ENCODE measurements at regions not wholly inside any gene's neighbourhood (a gene's known extent, or its start where the extent isn't known, plus 50 kb on each side); places are given as distances from the start of the nearest gene placed in this dataset.

DNA sequence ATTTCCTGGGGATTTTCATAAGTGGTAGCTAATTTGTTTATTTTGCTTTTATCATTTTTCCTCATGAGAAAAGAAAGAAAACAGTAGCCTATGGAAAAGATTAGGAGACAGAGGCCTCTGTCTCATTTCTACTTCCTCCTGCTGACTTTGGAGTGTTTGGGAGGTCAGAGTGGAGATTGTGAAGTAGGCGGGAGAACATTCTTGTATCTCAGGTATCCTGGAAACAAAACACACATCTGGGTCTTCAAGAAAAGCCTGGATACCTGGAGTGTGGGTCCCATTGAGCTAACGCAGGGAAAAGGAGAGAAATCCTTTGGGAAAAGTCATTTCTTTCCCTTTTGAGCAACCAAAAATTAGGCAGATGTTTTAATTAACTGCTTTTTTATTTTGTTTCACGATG is 161.5 kb upstream of the DMAC1 start:
- H3F3A ChIP-seq (ENCODE audit: insufficient read depth): no peaks in the 10 kb centered on the region
- H3K4me2 ChIP-seq (ENCODE audit: unreplicated experiment): no peak overlapping the region
- H3K9me3 ChIP-seq (ENCODE audit: low read depth): no peaks in the 10 kb centered on the region
- H3K27ac ChIP-seq: no peak overlapping the region
- 18 to 24% methylated on average over 3 of the region's 3 CpGs for WGBS, 2 experiments (ENCODE audit: low coverage in 1 of 2, low lambda C conversion rate in 2 of 2, missing lambda C conversion rate in 2 of 2)
- in situ Hi-C loops (cut with MboI): no loop called here
- no peak overlapping the region for H2AFZ ChIP-seq
- no peaks in the 10 kb centered on the region for H3K36me3 ChIP-seq (ENCODE audit: low read depth)
- H3K4me1 ChIP-seq (ENCODE audit: insufficient read depth): no peaks in the 10 kb centered on the region
- DNase-seq: no peak
- H3K4me3 ChIP-seq: no peak overlapping the region
- no peak for TF ChIP-seq EZH2phosphoT487 (IDR thresholded peaks at IDR 0.05; ENCODE audit: insufficient read depth, low read depth)
- TF ChIP-seq EZH2 (IDR thresholded peaks at IDR 0.05; ENCODE audit: insufficient read depth, poor library complexity, severe bottlenecking): no peak
- H4K20me1 ChIP-seq (ENCODE audit: insufficient read depth): no peaks in the 10 kb centered on the region
- no peaks in the 10 kb centered on the region for H3K79me2 ChIP-seq (ENCODE audit: insufficient read depth)
- no peaks in the 10 kb centered on the region for H3K27me3 ChIP-seq (replicated peaks; ENCODE audit: insufficient read depth)
- no peaks in the 10 kb centered on the region for H3K9me2 ChIP-seq (ENCODE audit: insufficient read depth)
- no peak overlapping the region for H3K9ac ChIP-seq

DNA sequence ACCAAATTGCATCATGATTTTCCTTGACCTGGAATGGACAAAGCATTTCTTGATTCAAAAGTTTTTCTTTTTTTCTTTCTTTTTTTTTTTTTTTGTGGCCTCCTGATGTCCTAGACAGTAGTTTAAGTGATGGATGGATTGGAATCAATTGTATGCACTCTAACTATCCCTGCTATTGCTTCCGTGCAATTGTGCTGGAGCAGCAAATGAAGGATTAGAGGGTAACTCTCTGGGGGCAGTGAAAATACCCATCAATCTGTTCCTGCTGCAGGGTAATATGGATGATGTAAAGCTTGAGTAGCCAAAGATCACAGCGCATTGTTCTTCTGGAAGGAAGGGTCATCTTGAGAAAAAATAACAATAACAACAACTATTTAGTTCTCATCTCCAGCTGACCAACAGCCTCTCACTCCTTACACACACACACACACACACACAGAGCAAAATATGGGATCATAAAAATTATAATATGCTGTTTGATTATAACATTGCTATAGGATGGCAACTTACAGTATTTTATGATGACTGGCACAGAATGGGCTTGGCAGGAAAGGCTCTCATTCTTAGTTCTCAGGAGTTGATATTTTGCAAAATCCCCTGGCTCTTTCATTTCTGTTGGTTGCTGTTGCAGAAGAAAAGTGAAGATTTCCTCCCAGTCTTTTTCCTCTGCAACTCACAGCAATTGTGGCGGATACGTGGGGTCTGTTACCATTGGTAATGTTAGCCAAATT is 160.9 kb upstream of the DMAC1 start:
- no peak overlapping the region for H2AFZ ChIP-seq
- no peak overlapping the region for H3K4me2 ChIP-seq (ENCODE audit: unreplicated experiment)
- in situ Hi-C loops (cut with MboI): no loop called here
- no peaks in the 10 kb centered on the region for H4K20me1 ChIP-seq (ENCODE audit: insufficient read depth)
- H3K36me3 ChIP-seq (ENCODE audit: low read depth): no peaks in the 10 kb centered on the region
- no peak overlapping the region for H3K9ac ChIP-seq
- H3K27me3 ChIP-seq (replicated peaks; ENCODE audit: insufficient read depth): no peaks in the 10 kb centered on the region
- H3K27ac ChIP-seq: no peak overlapping the region
- H3F3A ChIP-seq (ENCODE audit: insufficient read depth): no peaks in the 10 kb centered on the region
- 52 to 60% methylated on average over 4 of the region's 4 CpGs for WGBS, 2 experiments (ENCODE audit: low coverage in 1 of 2, low lambda C conversion rate in 2 of 2, missing lambda C conversion rate in 2 of 2)
- no peaks in the 10 kb centered on the region for H3K79me2 ChIP-seq (ENCODE audit: insufficient read depth)
- TF ChIP-seq EZH2phosphoT487 (IDR thresholded peaks at IDR 0.05; ENCODE audit: insufficient read depth, low read depth) (no peak), EZH2 (IDR thresholded peaks at IDR 0.05; ENCODE audit: insufficient read depth, poor library complexity, severe bottlenecking) (no peak)
- H3K4me1 ChIP-seq (ENCODE audit: insufficient read depth): no peaks in the 10 kb centered on the region
- no peak for DNase-seq
- H3K4me3 ChIP-seq: no peak overlapping the region
- H3K9me3 ChIP-seq (ENCODE audit: low read depth): no peaks in the 10 kb centered on the region
- no peaks in the 10 kb centered on the region for H3K9me2 ChIP-seq (ENCODE audit: insufficient read depth)

DNA sequence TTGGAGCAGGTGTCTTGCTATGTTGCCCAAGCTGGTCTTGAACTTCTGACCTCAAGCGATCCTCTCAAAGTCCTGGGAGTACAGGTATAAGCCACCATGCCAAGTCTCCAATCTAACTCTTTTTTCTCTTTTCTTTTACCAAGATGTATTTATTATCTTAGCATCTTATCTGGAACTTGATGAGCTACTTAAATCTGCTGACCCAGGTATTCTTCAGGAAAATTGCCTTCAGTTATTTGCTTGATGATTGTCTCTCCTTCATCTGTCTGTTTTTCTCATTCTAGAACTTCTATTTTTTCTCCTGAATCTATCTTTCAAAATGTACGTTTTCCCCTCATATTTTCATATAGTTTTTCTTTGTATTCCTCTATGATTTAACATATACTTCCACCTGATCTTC is 158.2 kb upstream of the DMAC1 start:
- no peak overlapping the region for H3K4me3 ChIP-seq
- H3K9me3 ChIP-seq (ENCODE audit: low read depth): no peaks in the 10 kb centered on the region
- TF ChIP-seq EZH2phosphoT487 (IDR thresholded peaks at IDR 0.05; ENCODE audit: insufficient read depth, low read depth) (no peak), EZH2 (IDR thresholded peaks at IDR 0.05; ENCODE audit: insufficient read depth, poor library complexity, severe bottlenecking) (no peak)
- no peaks in the 10 kb centered on the region for H3K4me1 ChIP-seq (ENCODE audit: insufficient read depth)
- H3K79me2 ChIP-seq (ENCODE audit: insufficient read depth): no peaks in the 10 kb centered on the region
- no peak overlapping the region for H3K27ac ChIP-seq
- DNase-seq: no peak
- no peaks in the 10 kb centered on the region for H3K27me3 ChIP-seq (replicated peaks; ENCODE audit: insufficient read depth)
- no peak overlapping the region for H3K9ac ChIP-seq
- no peaks in the 10 kb centered on the region for H3F3A ChIP-seq (ENCODE audit: insufficient read depth)
- no peak overlapping the region for H2AFZ ChIP-seq
- in situ Hi-C loops (cut with MboI): no loop called here
- no peaks in the 10 kb centered on the region for H3K36me3 ChIP-seq (ENCODE audit: low read depth)
- H3K4me2 ChIP-seq (ENCODE audit: unreplicated experiment): no peak overlapping the region
- 18 to 29% methylated on average over 2 of the region's 2 CpGs for WGBS, 2 experiments (ENCODE audit: low coverage in 1 of 2, low lambda C conversion rate in 2 of 2, missing lambda C conversion rate in 2 of 2)
- no peaks in the 10 kb centered on the region for H4K20me1 ChIP-seq (ENCODE audit: insufficient read depth)
- no peaks in the 10 kb centered on the region for H3K9me2 ChIP-seq (ENCODE audit: insufficient read depth)

DNA sequence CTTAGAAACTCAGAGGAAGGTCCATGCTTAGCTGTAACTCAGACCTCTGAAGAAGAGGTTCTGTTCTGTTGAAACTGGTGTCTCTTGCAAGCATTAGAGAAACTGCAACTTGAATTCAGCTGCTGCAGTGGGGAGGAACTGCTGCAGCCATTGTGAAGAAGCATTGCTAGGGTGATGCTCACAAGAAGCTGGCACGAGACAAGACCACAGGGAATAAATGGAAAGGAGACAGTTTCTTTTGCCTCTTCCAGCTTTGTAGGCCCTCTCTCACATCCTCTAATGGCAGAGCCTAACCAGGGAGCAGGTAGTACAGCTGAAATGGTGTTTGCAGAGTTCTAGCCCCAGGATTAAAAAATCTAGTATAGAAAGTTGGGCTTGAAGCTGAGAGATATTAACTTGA is 148.0 kb upstream of the DMAC1 start:
- no peak for DNase-seq
- H2AFZ ChIP-seq: no peak overlapping the region
- no peaks in the 10 kb centered on the region for H3K27me3 ChIP-seq (replicated peaks; ENCODE audit: insufficient read depth)
- no peaks in the 10 kb centered on the region for H3K79me2 ChIP-seq (ENCODE audit: insufficient read depth)
- in situ Hi-C loops (cut with MboI): no loop called here
- no peak overlapping the region for H3K9ac ChIP-seq
- H3K36me3 ChIP-seq (ENCODE audit: low read depth): no peaks in the 10 kb centered on the region
- H3K9me2 ChIP-seq (ENCODE audit: insufficient read depth): no peaks in the 10 kb centered on the region
- no peak overlapping the region for H3K4me2 ChIP-seq (ENCODE audit: unreplicated experiment)
- TF ChIP-seq EZH2phosphoT487 (IDR thresholded peaks at IDR 0.05; ENCODE audit: insufficient read depth, low read depth) (no peak), EZH2 (IDR thresholded peaks at IDR 0.05; ENCODE audit: insufficient read depth, poor library complexity, severe bottlenecking) (no peak)
- H3F3A ChIP-seq (ENCODE audit: insufficient read depth): no peaks in the 10 kb centered on the region
- H3K9me3 ChIP-seq (ENCODE audit: low read depth): peaks cover under 1% of the 10 kb centered on the region
- no peak overlapping the region for H3K4me3 ChIP-seq
- WGBS, 2 experiments (ENCODE audit: low coverage in 1 of 2, low lambda C conversion rate in 2 of 2, missing lambda C conversion rate in 2 of 2): 0 to 8% methylated on average over 1 of the region's 1 CpG
- H4K20me1 ChIP-seq (ENCODE audit: insufficient read depth): no peaks in the 10 kb centered on the region
- no peak overlapping the region for H3K27ac ChIP-seq
- H3K4me1 ChIP-seq (ENCODE audit: insufficient read depth): no peaks in the 10 kb centered on the region
